Endothelial cell of umbilical vein (primary cell): ENCODE measurements at regions not wholly inside any gene's neighbourhood (a gene's known extent, or its start where the extent isn't known, plus 50 kb on each side); places are given as distances from the start of the nearest gene placed in this dataset.

Source experiments
- BruUV-seq: library from RNA; stranded (reverse); fragments of 400-500 nt; replicated peaks from 2 replicates; lab custom pipeline; 2021; lab: Mats Ljungman, UMichigan
- CTCF ChIA-PET: fragments of 300-600, 350-600 bp; sonication (Branson Sonifier 250); formaldehyde crosslinking; loops from one replicate; lab custom pipeline; 2021; ENCODE audit warnings: antibody characterized with exemption, inconsistent platforms; lab: Charles Lee
- POLR2A ChIA-PET: fragments of 300-600, 350-600 bp; sonication (Branson Sonifier 250); formaldehyde crosslinking; loops from one replicate; lab custom pipeline; 2021; ENCODE audit warnings: antibody characterized with exemption, inconsistent platforms; lab: Charles Lee
- DNase-seq: peaks from one replicate; pipeline ENCODE4 v3.0.0-alpha.2; 2011; ENCODE audit warnings: low read depth, low spot score
- FAIRE-seq: peaks from 2 replicates; lab custom pipeline; 2011; peaks lifted over from hg19 to GRCh38; lab: Jason Lieb, UNC
- H2AFZ ChIP-seq: 2 replicates; pipeline ENCODE4 v1.6.0; 2012; ENCODE audit warnings: low read depth, low read length, control low read depth, inconsistent platforms
- H3K27ac ChIP-seq: 2 replicates; pipeline ENCODE4 v1.5.1; 2011; ENCODE audit warnings: low read depth, mild to moderate bottlenecking, control low read depth, low read length, moderate library complexity; ENCODE audit not compliant: insufficient read depth
- H3K27me3 ChIP-seq, 2 experiments: 2 replicates each; pipeline versions ENCODE4 v1.6.0 to v1.6.1; 2011; ENCODE audit warnings: low read length in 2 of 2, mixed read lengths in 1 of 2; ENCODE audit not compliant: control insufficient read depth in 2 of 2, insufficient read depth in 2 of 2
- H3K36me3 ChIP-seq, 2 experiments: 2 replicates in 1 of 2; 3 replicates in 1 of 2; pipeline ENCODE4 v1.5.1; 2011; ENCODE audit warnings: low read length in 2 of 2, mild to moderate bottlenecking in 1 of 2, moderate library complexity in 1 of 2; ENCODE audit not compliant: control insufficient read depth in 2 of 2, insufficient read depth in 2 of 2; ENCODE audit errors: extremely low read depth in 1 of 2
- H3K4me1 ChIP-seq: 3 replicates; pipeline ENCODE4 v1.5.1; 2011; ENCODE audit warnings: mild to moderate bottlenecking, low read length; ENCODE audit not compliant: control insufficient read depth, insufficient read depth; ENCODE audit errors: extremely low read depth
- H3K4me2 ChIP-seq: 2 replicates; pipeline ENCODE4 v1.6.1; 2011; ENCODE audit warnings: low read length, control low read depth, mixed read lengths; ENCODE audit not compliant: insufficient read depth
- H3K4me3 ChIP-seq, 3 experiments: fragments of 200-600 bp in 1 of 3; sonication (generic), shearing (Covaris generic) in 1 of 3; replicated peaks in 1 of 3; 2 replicates each; pipeline ENCODE4 v1.5.1; 2011 to 2016; ENCODE audit warnings: control low read depth in 3 of 3, low read length in 3 of 3, mild to moderate bottlenecking in 2 of 3, inconsistent platforms in 1 of 3, low read depth in 1 of 3, moderate library complexity in 1 of 3; ENCODE audit not compliant: insufficient read depth in 1 of 3
- H3K79me2 ChIP-seq: 2 replicates; pipeline ENCODE4 v1.6.0; 2012; ENCODE audit warnings: low read length, inconsistent platforms; ENCODE audit not compliant: control insufficient read depth, insufficient read depth
- H3K9ac ChIP-seq: replicated peaks from 2 replicates; pipeline ENCODE3; 2011; ENCODE audit warnings: low read length, control low read depth; ENCODE audit not compliant: insufficient read depth; ENCODE audit errors: extremely low read depth
- H3K9me1 ChIP-seq: replicated peaks from 3 replicates; pipeline ENCODE4 v1.6.0; 2011; ENCODE audit warnings: mild to moderate bottlenecking, low read length; ENCODE audit not compliant: control insufficient read depth, insufficient read depth; ENCODE audit errors: extremely low read depth
- H3K9me3 ChIP-seq: replicated peaks from 2 replicates; pipeline ENCODE4 v1.5.1; 2012; ENCODE audit warnings: low read length, inconsistent platforms; ENCODE audit not compliant: control insufficient read depth, insufficient read depth
- H4K20me1 ChIP-seq: replicated peaks from 2 replicates; pipeline ENCODE3; 2011; ENCODE audit warnings: mild to moderate bottlenecking, low read length; ENCODE audit not compliant: control insufficient read depth, insufficient read depth; ENCODE audit errors: extremely low read depth
- EZH2 ChIP-seq: IDR thresholded peaks from 2 replicates; pipeline ENCODE4 v1.6.1; 2012; ENCODE audit warnings: borderline replicate concordance, low read depth, mild to moderate bottlenecking, moderate library complexity, low read length, inconsistent platforms; ENCODE audit not compliant: severe bottlenecking
- FOS ChIP-seq: IDR thresholded peaks from 2 replicates; pipeline ENCODE4 v1.6.1; 2011; ENCODE audit warnings: mild to moderate bottlenecking, low read length, moderate library complexity, borderline replicate concordance; ENCODE audit not compliant: insufficient read depth
- GATA2 ChIP-seq: IDR thresholded peaks from 2 replicates; pipeline ENCODE4 v1.7.0; 2011; ENCODE audit warnings: low read depth, mild to moderate bottlenecking, moderate library complexity, mixed read lengths, low read length; ENCODE audit not compliant: insufficient read length, insufficient read depth
- JUN ChIP-seq: IDR thresholded peaks from 2 replicates; pipeline ENCODE4 v1.6.1; 2011; ENCODE audit warnings: borderline replicate concordance, low read depth; ENCODE audit not compliant: insufficient read length, insufficient read depth
- MYC ChIP-seq: IDR thresholded peaks from one replicate; pipeline ENCODE4 v1.6.1; 2011; ENCODE audit warnings: mild to moderate bottlenecking, low read depth, low read length
- POLR2A ChIP-seq: IDR thresholded peaks from 2 replicates; pipeline ENCODE4 v1.6.1; 2012; ENCODE audit warnings: low read depth, mild to moderate bottlenecking, control low read depth, low read length
- POLR2AphosphoS5 ChIP-seq: IDR thresholded peaks from 2 replicates; pipeline ENCODE4 v1.6.1; 2012; ENCODE audit warnings: low read depth, mild to moderate bottlenecking, control low read depth, low read length, moderate library complexity; ENCODE audit not compliant: insufficient read depth
- dilution Hi-C: fragments of 300-500 bp; cut with MboI; formaldehyde crosslinking; loops from one replicate; pipeline ENCODE4 v1.15.0; 2019; ENCODE audit warnings: low sequenced_read_pairs; ENCODE audit not compliant: extremely low pct_ligation_motif_present
- intact Hi-C: fragments of 100-400 bp; cut with micrococcal nuclease; formaldehyde crosslinking; loops from one replicate; pipeline ENCODE4 v1.10.0; 2022
- TF ChIP-seq, protein P1 (sequence below), 2 donors: IDR thresholded peaks; 1 replicate in 1 of 2; 2 replicates in 1 of 2; pipeline ENCODE4 v1.5.1; 2011; ENCODE audit warnings: low read length in 2 of 2, mild to moderate bottlenecking in 2 of 2, moderate library complexity in 2 of 2, control low read depth in 1 of 2, inconsistent platforms in 1 of 2, low read depth in 1 of 2; ENCODE audit not compliant: insufficient read depth in 1 of 2; ENCODE audit errors: extremely low read depth in 1 of 2
- TF ChIP-seq, protein P2 (sequence below): IDR thresholded peaks from 2 replicates; pipeline ENCODE4 v1.6.1; 2011; ENCODE audit not compliant: insufficient read depth, insufficient read length

DNA sequence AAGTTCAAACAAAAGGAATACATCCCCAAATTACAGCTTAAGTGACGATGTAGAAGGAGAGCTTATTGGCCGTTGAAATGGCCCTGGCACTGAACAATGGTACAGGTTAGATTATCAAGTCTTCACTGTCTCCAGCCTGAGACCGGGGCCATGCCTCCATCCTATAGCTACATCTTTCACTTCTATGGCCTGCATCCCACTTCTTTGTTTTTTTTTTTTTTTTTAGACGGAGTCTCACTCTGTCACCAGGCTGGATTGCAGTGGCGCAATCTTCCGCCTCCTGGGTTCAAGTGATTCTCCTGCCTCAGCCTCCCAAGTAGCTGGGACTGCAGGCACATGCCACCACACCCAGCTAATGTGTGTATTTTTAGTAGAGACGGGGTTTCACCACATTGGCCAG is 464.6 kb downstream of the CDH26 start:
- Histone ChIP-seq H4K20me1 (no peaks in the 10 kb centered on the region), H3K9me3 (peaks cover 5% of the 10 kb centered on the region), H3K4me2 (no peak overlapping the region), H3K9me1 (no peaks in the 10 kb centered on the region), H2AFZ (no peak overlapping the region), H3K27me3 (no peaks in the 10 kb centered on the region), H3K4me1 (no peaks in the 10 kb centered on the region), H3K9ac (no peak overlapping the region), H3K27ac (no peak overlapping the region), H3K79me2 (no peaks in the 10 kb centered on the region), H3K4me3 (no peak overlapping the region), H3K36me3 (no peaks in the 10 kb centered on the region)
- FAIRE-seq: no peak
- ChIA-PET CTCF (no interaction called here), POLR2A (no interaction called here)
- no TSS peak for BruUV-seq
- DNase-seq: no peak
- TF ChIP-seq EZH2 (no peak), POLR2A (no peak), GATA2 (no peak), MYC (no peak), JUN (no peak), POLR2AphosphoS5 (no peak), FOS (no peak)
- TF ChIP-seq, protein P1, sequence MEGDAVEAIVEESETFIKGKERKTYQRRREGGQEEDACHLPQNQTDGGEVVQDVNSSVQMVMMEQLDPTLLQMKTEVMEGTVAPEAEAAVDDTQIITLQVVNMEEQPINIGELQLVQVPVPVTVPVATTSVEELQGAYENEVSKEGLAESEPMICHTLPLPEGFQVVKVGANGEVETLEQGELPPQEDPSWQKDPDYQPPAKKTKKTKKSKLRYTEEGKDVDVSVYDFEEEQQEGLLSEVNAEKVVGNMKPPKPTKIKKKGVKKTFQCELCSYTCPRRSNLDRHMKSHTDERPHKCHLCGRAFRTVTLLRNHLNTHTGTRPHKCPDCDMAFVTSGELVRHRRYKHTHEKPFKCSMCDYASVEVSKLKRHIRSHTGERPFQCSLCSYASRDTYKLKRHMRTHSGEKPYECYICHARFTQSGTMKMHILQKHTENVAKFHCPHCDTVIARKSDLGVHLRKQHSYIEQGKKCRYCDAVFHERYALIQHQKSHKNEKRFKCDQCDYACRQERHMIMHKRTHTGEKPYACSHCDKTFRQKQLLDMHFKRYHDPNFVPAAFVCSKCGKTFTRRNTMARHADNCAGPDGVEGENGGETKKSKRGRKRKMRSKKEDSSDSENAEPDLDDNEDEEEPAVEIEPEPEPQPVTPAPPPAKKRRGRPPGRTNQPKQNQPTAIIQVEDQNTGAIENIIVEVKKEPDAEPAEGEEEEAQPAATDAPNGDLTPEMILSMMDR (IDR thresholded peaks at IDR 0.05; ENCODE audit: extremely low read depth in 1 of 2, insufficient read depth in 1 of 2, low read depth in 1 of 2, low read length in 2 of 2): no peak
- TF ChIP-seq, protein P2, sequence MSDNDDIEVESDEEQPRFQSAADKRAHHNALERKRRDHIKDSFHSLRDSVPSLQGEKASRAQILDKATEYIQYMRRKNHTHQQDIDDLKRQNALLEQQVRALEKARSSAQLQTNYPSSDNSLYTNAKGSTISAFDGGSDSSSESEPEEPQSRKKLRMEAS: no peak
- dilution Hi-C loops: no loop called here
- intact Hi-C loops: no loop called here
